Stimulated activated naive CD4-positive, alpha-beta T cell (primary cell): ENCODE measurements at regions not wholly inside any gene's neighbourhood (a gene's known extent, or its start where the extent isn't known, plus 50 kb on each side); places are given as distances from the start of the nearest gene placed in this dataset.

Experiments used
- DNase-seq, 6 experiments: peaks; one replicate each; lab custom pipeline; 2025; lab: John Stamatoyannopoulos, UW

DNA sequence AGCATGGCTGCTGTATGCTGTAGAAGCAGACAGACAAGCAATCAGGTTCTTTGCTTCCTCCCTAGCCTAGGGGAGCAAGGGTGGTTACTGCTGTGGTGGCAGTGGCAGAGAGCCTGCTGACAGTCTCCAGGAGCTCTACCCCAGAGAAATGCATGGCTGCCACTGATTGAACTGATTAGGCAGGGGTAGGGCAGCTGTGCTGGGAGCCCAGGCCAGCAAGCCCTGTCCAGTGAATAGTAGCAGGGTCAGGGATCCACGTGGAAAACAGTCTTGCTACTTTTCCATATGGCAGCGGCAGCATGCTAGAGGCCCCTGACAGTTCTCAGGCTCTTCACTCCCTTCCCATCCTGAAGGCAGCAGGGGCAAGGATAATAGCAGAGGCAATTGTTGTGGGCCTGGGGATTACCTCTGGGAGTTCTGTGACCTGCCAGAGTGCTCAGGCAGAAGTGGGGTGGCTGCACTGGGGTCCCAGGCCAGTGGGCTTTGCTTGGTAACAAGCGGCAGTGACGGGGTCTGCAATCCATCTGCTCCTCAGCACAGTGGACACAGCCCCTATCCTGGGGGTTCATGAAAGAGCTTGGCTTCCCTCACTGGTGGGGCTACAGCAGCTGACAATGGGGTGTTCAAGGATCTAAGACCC is 558.8 kb upstream of the GHITM start:
- no peak for DNase-seq

DNA sequence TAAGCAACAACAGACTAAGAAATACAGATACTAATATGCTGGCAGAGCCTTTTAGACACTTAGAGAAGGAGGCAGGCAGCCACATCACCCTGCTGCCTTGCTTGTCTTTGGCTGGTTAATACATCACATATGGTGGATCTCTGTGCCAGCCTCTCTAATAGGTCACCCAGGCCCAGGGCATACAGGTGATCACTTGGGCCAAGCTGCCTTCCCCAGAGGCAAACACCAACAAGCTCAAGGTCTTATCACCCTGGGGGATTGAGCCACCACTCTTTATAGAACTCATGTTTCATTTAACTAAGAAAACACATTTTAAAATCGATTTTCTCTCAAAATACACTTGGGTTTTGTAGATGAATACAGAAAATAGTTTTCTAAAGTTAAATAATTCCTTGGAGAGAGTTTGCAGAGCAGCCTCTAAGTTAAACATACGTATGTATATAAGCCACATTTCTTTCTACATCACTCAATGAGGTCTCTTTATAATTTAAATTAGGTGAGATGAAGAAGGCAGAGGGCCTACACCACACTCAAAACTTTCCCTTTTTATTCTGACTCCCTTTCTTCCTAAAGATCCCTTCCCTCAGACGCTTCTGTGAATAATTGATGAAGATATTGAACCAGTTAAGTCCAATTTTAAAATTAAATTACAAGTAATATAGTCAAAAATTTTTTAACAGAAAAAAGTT is 556.8 kb upstream of the GHITM start:
- no peak for DNase-seq

DNA sequence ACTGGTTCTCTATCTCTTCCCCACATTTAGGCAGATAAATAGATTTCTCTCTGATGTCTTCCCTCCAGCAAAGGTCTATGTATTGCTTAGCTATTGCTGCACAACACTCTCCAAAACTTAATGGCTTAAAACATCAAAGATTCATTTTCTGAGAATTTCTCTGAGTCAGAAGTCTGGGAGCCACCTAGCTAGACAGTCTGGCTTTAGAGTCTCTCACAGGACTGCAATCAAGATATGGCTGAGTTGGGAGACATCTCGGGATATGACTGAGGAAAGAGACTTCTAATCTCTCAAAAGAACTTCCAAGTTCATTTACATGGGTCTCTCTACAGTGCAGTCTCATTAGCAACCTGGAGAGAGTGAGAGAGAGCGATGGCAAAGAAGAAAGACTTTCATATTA is 553.6 kb upstream of the GHITM start:
- DNase-seq = no peak

DNA sequence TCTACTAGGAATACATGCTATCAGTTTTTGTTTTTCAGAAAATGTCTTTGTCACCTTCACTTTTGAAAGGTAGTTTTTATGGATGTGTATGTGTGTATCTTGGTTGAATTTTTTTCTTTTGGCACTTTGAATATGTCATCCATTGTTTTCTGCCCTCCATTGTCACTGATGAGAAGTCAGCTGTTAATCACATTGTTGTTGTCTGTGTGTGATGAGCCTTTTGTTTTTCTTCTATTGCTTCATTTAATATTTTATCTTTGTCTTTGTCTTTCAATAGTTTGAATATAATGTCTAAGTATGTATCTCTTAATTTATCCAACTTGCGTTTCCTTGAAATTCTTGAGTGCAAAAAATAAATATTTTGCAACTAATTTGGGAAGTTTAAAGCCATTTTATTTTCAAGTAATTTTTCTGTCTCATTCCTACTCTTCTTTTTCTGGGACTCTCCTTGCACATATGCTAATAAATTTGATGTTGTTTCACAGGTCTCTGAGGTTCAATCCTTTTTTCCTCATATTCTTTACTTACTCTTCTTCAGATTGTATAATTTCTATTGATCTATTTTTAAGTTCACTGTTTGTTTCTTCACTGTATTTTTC is 546.9 kb upstream of the GHITM start:
- DNase-seq = no peak

DNA sequence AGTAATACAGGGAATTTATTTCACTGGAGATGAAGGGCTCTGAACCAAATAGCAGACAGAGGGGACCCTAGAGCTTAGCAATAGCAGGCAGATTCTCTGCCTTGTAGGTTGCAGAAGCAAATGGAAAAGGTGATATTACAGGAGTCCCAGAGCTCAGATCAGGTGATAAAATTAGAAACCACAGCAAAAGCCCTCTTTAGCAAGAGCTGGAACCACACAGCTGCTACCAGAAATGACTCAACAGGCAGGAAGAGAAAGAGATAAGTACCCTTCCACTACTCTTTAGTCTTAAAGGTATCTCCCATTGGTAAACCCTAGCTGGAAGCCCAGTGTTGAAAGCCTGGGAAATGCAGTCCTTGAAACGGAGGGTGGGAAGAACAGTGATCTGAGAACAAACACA is 535.6 kb upstream of the GHITM start:
- DNase-seq = no peak

DNA sequence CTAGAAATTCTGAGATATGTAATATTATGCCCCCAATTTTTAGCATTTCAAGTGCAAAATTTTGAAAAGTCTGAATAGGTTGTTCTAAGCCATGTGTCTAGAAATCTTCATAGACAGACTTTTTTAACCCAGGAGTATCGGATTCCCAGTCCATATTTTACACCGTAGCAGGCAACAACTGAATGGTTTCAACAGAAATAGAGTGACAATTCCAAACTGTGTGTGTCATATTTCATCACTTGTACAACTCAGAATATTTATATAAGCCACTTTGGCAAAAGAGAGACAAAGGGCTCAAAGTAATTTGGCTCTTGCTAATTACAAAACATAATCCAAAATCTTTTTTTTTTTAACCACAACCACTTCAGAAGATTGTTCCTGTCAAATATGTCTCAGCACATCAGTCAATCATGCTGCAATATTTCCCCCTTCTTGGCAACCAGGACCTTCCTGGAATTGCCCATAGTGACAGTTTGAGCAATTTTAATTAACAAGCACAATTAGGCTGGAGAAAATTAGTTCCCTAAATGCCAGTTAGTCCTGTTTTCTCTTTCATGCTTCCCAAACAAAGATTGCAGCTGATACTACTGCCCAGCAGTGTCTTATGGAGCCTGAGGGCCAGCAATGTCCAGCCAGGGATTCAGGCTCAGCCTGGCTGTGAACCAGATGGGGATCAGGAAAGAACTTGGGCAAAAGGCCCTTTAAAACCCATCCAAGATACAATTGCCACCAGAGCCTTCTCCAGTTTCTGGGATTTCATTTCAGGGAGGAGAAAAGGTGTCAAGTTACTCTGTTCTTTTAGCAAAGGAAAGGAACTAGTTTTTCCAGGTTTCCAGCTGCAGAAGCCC is 533.3 kb upstream of the GHITM start:
- DNase-seq = no peak

DNA sequence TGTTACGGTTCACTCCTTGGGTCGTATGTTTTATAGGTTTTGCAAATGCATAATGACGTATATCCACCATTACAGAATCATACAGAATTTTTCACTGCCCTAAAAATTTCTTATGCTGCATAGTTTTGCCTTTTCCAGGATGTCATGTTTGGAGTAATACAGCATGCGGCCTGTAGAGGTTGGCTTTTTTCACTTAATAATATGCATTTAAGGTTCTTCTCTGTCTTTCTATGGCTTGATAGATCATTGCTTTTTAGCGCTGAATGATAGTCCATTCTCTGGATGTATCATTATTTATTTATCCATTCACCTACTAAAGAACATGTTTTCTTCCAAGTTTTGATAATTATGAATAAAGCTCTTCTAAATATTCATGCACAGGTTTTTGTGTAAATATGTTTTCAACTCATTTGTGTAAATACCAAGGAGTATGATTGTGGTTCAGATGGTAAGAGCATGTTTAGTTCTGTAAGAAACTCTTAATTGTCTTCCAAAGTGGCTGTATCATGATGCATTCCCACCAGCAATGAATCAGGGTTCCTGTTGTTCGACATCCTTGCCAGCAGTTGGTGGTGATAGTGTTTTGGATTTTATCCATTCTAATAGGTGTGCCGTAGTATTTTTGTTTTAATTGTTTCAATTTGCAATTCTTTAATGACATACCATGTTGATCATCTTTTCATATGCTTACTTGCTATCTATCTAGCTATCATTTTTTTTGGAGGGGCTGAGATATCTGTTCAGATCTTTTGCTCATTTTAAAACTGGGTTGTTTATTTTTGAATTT is 531.2 kb upstream of the GHITM start:
- no peak for DNase-seq

DNA sequence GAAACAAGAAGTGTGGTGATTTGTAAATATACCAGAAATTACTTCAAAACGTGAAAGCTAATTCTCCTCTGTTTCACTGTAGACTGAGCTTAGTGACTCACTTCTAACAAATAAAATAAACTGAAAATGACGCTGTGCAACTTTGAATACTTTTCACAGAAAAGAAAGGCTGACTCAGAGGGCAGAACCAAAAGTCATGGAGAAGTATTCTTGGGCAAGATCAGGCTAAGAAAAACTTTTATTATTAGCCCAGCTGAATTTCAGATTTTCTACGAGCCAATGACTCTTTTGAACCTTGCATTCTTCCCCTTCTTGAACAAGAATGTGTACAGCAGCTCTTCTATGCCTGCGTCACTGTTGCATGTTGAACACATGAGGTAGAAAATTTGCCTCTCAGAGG is 527.3 kb upstream of the GHITM start:
- no peak for DNase-seq

DNA sequence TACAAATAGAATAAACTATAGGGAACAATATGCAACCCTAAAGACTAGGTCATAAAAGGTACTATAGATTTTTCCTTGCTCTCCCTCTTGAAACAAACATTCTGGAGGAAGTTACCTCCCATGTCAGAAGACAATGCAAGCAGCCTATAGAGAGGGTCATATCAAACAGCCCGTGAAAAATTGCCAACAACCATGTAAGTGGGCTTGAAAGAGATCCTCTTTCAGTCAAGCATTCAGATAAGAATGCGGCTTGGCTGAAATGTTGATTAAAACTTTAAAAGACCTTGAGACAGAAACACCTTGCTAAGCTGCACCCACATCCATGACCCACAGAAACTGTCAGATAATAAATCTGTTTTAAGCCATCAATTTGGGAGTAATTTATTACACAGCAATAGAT is 526.6 kb upstream of the GHITM start:
- DNase-seq = no peak

DNA sequence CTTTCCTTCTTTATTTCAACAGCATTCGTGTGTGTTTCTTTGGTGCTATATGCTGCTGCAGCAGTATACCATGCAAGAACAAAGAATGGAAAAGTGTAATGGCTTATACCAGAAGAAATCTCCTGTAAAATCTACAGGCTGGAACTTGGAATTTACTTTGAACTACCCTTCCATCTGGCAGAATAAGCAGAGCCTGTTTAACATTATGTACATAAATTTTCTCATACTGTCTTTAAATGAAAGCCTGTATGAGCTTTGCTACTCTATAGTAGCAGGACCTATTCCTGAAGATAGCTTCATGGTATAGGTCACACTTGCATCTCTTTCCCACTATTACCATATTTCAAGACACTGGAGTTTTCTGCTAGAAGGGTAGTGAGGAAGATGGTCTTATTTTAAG is 522.1 kb upstream of the GHITM start:
- DNase-seq = no peak

DNA sequence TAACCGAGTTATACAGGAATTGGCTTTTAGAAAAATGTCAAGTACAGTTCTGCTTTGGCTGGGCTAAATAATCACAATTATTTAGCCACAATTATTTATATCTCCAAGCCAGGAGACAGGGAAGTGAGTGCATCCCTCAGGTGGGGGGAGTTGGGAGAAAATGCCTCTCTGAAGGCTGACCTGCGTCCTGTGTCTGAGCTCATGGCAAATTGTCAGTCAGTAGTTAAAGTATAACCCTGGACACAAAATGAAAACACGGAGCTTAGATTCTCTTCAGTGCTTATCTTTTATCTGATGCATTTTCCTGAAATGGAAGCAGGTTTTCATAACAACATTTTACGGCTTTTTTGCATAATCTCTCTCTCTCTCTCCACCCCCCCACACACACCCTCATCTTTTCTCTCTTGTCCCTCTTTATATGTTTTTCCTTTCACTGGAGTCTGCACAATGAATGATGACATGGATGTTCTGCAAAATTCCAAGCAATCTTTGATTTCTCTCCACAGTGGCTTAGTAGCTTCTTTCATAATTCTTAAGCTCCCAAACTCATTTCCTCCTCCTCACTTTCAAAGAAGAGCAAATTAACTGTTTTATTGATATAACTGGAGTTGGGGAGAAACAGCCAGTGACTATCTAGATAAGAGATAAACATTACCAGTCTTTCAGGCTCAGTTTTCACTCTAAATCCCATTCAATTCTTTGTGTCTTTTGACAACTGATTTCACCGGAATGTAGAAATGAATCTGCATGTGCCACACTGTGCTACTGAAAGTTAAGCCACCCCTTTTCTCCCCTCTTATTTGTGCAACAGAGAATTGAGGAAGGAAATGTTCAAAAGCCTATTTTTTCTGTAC is 521.4 kb upstream of the GHITM start:
- DNase-seq = no peak

DNA sequence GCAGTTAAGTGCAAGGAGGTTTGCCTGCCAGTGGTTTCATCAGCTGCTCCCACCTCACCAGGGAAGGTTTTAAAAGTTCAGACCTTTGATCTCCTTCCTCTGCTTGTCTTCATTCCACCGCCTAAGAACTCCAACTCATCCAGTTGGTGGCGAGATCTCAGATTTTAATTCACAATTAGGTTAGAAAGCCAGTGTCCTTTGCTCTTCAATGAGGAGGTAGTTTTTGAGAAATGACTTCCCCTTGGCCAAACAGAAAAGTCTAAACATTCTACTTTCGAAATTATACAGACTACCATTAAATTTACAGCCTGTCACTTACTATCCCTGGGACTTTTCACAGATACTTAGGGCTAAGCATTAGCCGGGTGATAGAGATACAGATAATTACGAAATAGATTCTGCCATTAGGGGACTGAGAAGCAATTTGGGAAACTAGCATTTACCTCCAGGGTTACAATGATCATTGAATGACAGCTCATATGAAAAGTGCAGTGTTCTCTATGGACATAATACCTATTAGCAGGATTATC is 513.4 kb upstream of the GHITM start:
- no peak for DNase-seq

DNA sequence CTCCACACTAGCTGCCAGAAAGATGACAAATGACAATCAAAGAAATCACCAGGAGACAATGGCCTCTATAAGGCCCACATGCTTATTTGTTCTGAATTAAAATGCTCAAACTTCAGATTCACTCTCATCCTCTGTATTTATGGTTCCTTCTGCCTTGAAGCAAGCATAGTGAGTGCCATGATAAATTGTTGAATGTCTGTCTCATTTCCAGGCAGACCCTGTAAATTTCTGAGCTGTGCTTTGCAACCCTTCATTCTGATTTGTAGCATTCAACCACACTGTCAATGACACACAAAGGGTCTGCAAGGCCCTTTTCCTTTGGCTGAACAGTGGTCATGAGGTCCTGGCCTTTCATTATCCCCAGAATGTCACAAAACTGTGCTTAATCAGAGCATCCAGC is 506.6 kb upstream of the GHITM start:
- no peak for DNase-seq

DNA sequence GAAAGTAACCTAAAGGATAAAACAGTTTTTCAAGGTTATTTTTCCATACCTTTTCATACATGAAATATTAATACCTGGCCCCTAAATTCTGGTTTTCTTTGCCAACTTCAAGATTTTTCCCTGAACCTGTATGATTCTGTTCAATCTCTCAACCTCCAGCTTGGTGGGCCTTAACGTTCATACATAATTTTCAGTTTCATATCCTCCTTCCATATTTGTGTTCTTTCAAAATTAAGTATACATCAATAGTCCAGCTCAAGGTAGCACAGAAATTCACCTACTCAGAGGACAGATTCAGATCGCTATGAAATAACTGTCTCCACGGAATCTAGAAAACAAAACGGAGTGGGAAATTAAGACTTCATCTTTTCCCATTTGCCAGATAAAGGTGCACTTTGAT is 505.8 kb upstream of the GHITM start:
- no peak for DNase-seq

DNA sequence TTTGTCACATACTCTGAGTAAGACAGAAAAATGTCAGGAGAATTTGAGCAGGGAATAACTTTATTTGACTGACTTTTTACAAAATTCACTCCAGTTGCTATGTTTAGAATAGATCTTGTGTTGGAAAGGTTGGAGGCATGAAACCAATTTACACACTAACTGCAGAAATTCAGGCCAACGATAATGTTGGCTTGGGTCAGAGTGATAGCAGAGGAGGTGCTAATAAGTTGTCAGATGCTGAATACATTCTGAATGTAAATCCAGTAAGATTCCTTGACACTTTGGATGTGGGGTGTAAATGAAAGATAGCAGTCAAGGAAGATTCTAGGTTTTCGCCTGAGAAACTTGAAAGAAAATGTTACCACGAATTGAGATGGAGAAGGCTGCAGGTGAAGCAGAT is 502.5 kb upstream of the GHITM start:
- DNase-seq = no peak

DNA sequence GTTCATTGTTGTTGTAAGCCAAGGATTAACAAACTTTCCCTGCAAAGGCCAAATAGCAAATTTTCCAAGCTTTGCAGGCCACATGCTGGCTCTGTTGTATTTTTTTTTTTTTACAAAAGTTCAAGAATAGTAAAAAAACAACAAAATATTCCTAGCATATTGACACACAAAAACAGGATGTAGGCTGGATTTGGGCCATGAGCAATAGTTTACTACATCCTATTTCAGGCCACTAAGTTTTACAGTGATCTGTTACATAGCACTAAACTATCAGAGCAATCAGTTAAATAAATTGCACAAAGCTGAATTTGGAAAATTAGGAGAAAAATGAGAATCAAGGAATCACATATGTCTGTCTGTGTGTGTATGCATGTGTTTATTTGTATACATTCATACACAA is 491.8 kb upstream of the GHITM start:
- no peak for DNase-seq

DNA sequence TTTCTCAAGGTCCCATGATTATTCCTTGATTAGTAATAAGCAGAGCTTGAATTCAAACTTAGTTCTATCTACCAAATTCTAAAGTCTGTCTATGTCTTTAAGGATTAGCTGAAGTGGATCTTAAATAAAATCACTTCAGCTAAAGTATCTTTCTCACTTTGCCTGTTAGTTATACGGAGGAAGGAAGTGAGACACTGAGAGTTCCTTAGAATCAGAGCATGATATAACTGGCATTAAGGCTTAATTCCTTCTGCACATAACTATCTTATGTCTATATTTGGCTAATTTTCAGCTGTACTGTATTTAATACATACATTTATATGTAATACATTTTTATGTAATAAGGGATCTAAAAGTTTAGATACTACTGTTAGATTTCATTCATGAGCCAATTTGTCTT is 491.1 kb upstream of the GHITM start:
- DNase-seq = no peak

DNA sequence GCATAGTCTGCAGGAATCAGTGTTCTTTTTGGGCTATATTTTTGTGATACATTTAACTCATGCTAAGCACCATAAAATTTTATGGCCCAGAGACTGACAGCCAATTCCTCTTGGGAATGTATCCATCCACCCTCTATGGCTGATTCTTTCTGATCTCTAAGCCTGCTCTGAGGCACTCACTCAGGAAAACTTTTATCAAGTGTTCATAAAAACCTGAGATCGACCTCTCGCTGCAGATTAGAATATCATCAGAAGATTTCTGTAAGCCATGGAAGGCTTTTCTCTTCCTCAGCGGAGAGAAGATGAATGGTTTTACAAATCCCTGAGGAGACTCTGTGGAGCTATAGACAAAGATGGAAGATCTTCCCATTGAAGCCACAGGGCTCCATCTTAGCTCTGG is 489.8 kb upstream of the GHITM start:
- DNase-seq = no peak

DNA sequence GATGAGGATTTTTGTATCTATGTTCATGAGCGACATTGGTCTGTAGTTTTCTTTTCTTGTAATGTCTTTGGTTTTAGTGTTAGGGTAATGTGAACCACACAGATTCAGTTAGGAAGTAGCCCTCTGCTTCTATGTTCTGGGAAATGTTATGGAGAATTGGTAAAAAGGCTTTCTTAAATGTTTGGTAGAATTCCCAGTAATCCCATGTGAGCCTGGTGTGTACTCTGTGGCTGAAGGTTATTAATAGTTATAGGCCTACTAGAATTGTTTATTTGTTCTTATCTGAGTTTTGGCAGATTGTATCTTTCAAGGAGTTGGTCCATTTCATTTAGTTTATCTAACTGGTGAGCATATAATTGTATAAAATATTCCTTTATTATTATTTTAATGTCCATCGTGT is 484.6 kb upstream of the GHITM start:
- DNase-seq = no peak

DNA sequence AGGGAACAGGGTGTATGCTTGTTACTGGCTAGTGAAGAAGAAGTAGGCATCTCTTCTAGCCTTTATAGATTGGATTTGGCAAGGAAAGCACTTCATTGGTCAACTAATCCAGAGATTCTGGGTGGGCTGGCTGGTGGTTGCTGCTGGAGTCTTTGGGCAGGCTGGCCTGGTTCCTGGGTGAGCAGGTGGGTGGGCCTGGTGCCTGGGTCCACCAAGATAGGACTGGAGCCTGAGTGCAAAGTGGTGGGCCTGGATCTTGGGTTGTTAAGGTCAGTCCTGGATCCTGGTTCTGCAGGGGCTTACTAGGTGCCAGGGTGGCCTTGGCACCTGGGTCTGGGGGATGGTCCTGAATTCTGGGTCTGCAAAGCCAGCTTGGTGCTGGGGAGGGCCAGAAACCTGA is 482.4 kb upstream of the GHITM start:
- DNase-seq = no peak

DNA sequence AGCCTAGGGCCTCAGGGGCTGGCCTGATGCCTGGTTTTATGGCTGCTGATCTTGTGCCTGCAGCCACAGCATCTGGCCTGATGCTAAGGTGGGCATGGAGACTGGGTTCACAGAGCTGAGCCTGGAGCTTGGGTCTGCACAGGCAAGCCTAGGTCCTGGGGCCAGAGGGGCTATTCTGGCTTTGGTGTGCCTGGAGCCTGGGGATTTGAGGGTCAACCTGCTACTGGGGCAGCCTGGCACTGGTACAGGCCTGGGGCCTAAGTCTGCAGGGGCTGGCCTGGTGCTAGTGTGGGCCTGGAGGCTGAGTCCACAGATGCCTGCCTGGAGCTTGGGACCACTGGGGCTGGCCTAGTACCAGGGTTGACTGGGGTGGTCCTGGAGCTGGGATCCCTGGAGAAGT is 481.8 kb upstream of the GHITM start:
- no peak for DNase-seq
